HG03558 (cell line): ENCODE measurements at regions not wholly inside any gene's neighbourhood (a gene's known extent, or its start where the extent isn't known, plus 50 kb on each side); places are given as distances from the start of the nearest gene placed in this dataset.

Experiments
- ATAC-seq: cut with Tn5 transposase; IDR thresholded peaks from one replicate; pipeline ENCODE4 v1.9.1; 2021; ENCODE audit warnings: moderate number of reproducible peaks; ENCODE audit not compliant: unreplicated experiment; ENCODE audit errors: extremely low read depth

DNA sequence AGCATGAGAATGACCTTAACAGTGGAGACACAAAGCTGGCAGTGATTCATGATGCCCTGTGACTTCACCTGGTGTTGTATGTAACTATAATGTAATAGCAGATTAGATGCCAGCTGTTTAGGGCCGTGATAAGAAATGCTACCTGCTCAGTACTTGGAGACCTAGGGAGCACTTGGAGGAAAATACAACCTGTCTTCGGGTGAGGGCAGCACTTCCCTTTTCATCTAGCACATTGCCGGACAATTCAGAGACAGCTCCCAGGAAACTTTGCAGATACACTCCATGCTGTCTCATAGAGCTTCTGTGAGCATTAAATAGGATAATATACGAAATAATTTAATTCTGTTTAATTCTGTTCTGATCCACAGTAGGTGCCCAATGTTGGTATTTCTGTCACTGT is 668.5 kb downstream of the TSN start:
- ATAC-seq = no peak

- ATAC-seq = no peak
Measured at GRCh38 chr2:122433123-122433754, 677.8 kb downstream of the TSN start.

GRCh38 chr2:122445003-122445402 is 689.6 kb downstream of the TSN start:
- no peak for ATAC-seq

- no peak for ATAC-seq
Measured at GRCh38 chr2:122446761-122447160, 691.3 kb downstream of the TSN start.

GRCh38 chr2:122447237-122447636 is 691.8 kb downstream of the TSN start:
- no peak for ATAC-seq

DNA sequence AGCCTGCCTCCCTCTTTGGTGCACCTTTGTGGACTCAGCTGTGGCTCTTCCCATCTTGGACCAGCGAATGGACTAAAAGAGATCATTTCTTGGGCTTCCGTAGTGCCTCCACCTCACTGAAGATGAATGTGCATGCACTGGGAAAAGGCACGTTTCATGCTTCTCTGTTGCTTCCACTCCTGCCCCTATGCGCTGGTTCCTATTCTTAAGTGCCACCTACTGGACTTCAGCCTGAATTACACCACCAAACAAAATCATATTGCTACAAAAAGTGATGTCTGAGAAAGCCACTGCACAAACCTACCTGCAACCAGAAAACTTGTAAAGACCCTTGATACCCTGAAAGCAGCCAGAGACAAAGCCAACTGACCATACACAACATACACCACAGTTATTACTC is 695.6 kb downstream of the TSN start:
- no peak for ATAC-seq

GRCh38 chr2:122451697-122452096 is 696.2 kb downstream of the TSN start:
- ATAC-seq = no peak

DNA sequence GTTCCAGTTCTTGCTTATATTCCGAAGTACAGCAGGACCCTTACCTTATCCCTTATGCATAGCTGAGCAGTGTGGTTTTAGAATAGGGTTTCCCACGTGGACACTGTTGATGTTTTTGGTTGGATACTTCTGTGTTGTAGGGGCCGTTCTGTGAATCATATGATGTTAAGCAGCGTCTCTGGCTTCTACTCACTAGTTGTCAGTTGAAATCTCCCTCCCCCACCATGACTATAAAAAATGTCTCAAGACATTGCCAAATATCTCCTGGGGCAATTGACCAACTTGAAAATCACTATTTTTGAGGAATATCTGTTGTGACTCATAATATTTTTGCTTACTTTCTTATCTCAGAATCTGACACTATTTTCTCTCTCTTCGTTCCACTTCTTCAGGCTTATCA is 713.7 kb downstream of the TSN start:
- no peak for ATAC-seq

DNA sequence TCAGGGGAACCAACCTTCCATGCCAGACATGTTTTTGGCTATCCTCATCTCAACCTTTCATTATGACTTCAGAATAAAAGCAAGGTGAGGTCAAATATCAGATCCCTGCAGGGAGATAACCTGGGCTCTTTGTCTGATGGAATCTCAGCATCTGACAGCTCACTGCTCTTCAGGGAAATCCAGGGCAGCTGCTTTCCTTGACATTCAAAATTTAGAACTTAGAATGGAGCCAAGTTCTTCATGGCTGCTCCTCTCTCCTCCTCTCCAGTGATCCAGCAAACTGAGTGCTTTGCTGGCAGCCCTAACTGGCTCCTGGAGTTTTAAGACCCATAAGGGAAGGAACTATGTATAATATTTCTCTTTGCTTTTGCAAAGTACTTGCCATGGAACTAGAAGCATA is 716.3 kb downstream of the TSN start:
- no peak for ATAC-seq

- no peak for ATAC-seq
Measured at GRCh38 chr2:122478117-122478516, 722.7 kb downstream of the TSN start.

GRCh38 chr2:122478771-122479170 is 723.3 kb downstream of the TSN start:
- ATAC-seq = no peak

DNA sequence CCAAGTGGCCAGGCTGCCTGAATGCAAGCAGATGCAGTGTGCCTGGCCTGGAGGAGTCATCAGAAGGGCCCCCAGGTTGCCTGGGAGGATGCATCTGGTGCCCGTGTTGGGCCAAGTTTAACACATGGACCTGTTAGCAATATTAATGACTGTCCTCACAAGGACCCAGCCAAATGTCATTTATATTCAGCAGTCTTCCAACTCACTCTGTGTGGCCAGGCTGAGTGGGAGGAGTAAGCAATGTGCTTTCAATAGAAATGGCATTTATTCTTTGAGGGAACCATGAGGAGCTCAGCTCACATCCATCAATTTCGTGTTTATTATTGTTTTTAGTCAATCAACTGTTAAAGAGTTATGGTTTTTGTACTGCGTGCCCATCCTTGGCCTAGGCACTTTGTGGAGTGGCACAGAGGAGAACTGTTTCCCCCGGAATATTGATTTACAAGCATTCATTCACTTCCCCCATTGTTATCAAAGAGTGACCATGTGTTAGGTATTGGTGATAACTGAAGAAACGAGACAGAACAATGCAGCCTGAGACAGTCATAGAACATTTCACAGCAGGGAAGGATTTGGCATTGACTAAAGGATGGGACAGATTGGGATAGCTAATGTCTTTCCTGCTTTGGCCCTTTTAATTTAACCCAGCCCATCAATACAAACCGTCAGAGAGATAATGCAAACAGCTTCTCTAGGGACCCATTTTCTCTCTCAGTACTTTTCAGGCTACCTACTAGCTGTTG is 725.2 kb downstream of the TSN start:
- no peak for ATAC-seq

DNA sequence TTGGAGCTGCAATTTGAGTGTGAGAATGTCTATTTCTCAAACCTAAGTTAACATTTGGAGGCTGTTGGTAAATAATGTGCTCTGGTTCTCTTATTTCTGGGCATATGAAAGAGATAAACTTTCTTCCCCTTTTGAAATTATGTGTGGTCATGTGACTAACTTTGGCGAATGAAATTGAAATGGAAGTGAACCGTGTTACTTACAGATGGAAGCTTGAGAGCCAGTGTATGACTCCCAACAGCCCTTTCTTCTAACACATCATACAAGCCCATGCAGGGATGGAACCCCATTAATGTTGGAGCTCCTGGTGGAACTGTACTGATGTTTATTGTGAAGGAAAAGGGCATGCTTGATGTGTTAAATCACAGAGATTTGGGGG is 725.8 kb downstream of the TSN start:
- ATAC-seq = no peak

GRCh38 chr2:122481717-122482116 is 726.3 kb downstream of the TSN start:
- no peak for ATAC-seq

- no peak for ATAC-seq
Measured at GRCh38 chr2:122486086-122486485, 730.6 kb downstream of the TSN start.

DNA sequence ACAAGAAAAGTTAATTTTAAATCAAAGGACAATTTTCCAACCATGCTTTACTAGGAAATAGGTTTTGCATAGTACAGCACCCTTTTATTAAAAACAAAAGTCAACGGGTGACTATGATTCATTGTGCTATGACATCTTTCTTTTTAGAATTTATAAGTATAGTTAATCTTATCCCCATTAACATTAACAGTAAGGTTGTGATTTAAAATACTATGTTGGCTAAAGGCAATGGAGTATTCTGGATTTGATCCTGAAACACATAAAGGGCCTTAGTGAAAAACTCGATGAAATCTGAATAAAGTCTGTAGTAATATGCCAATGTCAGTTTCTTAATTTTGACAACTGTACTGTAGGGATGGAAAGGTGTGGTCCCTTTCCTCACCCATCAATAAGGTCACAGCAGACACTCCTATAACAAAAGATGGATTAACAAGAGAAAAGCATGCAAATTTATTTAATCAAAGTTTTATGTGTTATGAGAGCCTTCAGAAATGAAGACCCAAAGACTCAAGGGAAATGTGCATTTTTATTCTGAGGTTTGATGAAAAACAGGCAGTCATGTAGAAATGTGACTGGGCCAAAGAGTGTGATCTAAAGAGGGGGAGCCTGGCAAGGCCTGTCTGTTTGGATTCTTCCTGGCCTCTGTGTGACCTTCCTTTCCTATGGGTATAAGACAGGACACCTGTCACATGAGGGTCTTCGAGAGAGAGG is 731.4 kb downstream of the TSN start:
- no peak for ATAC-seq

DNA sequence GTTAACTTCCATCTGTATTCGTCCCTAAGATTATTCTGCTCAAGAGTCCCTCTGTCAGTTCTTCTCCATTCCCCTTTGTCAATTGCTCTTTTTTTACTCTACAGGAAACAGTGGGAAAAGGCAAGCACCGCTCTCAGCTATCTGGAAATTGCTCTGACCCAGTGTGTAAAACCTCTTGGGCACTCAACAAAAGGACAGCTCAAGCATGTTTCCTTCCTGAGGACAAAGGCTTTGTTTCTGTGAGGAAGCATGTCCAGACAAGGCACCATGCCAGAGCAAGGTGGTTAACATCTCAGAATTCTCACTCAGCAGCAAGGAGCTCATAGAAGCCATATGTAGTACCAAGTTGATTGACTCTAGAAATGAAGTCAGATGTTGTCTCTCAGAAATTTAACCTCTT is 735.6 kb downstream of the TSN start:
- no peak for ATAC-seq

DNA sequence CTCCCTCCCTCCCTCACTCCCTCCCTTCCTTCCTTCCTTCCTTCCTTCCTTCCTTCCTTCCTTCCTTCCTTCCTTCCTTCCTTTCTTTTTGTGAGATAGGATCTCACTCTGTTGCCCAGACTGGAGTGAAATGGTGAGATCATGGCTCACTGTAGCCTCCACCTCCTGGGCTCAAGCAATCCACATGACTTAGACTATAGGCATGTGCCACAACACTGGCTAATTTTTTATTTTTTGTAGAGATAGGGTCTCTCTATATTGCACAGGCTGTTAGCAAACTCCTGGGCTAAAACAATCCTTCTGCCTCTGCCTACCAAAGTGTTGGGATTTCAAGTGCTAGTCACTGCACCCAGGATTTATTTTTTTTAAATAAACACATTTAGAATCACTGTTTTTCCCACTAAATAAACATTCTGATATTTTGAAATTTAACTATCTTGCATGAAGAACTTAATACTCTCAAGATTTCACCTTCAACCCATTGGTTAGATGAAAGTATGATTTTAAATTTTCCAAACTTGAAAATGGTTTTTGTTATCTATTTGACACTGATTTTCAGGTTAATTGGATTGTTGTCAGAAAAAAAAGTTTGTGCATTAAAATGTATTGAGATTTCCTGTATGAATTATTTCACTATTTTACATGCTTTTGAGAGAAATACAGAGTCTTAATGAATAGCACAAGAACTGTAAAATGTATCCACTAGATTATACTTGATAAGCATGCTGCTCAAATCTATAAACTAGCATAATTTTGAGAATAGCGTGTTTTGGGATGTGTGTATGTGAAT is 745.1 kb downstream of the TSN start:
- ATAC-seq = no peak

DNA sequence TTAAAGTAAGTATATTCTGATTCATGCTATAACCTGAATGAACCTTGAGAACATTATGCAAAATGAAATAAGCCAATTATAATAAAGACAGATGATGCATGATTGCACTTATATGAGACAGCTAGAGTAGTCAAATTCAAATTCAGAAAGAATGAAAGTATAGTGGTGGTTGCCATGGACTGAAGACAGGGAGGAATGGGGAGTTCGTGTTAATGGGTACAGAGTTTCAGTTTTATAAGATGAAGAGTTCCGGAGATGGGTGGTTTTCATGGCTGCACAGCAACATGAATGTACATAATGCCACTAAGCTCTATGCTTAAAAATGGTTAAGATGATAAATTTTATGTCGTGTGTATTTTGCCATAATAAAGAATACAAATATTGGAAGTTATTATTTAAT is 751.2 kb downstream of the TSN start:
- ATAC-seq = no peak

DNA sequence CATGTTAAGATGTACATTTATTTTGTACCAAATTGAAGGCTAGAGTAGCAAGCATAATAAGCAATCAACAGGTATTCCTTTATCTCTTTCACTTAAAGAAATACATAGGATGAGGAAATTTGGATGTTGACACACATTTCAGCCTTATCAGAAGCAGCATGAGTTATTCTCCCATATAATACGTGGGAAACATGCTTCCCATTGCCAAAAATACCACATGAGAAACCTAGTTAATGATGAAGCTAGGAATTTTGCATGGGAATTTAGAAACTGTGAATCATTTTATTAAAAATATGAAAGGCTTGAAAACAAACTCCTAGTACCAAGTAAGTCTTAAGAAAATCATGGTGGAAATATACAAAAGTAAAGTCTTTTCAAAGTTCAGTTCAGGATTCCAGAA is 751.8 kb downstream of the TSN start:
- ATAC-seq = no peak

- no peak for ATAC-seq
Measured at GRCh38 chr2:122512091-122512490, 756.6 kb downstream of the TSN start.
